ENCODE measurements at regions not wholly inside any gene's neighbourhood (a gene's known extent, or its start where the extent isn't known, plus 50 kb on each side); places are given as distances from the start of the nearest gene placed in this dataset.

GRCh38 chr2:172340394-172340793 is 87.0 kb upstream of the ITGA6 start:
- ATAC-seq: no peak
- Mint-ChIP-seq H3K36me3 (ENCODE audit: low read depth) (no peaks in the 10 kb centered on the region), H3K4me1 (ENCODE audit: low read depth) (peaks cover 21% of the 10 kb centered on the region), H3K4me3 (peak overlapping the region; percentile 27), H3K9me3 (peaks cover 10% of the 10 kb centered on the region), H3K27me3 (no peaks in the 10 kb centered on the region), H3K27ac (no peak overlapping the region)
- TF ChIP-seq, protein P1, sequence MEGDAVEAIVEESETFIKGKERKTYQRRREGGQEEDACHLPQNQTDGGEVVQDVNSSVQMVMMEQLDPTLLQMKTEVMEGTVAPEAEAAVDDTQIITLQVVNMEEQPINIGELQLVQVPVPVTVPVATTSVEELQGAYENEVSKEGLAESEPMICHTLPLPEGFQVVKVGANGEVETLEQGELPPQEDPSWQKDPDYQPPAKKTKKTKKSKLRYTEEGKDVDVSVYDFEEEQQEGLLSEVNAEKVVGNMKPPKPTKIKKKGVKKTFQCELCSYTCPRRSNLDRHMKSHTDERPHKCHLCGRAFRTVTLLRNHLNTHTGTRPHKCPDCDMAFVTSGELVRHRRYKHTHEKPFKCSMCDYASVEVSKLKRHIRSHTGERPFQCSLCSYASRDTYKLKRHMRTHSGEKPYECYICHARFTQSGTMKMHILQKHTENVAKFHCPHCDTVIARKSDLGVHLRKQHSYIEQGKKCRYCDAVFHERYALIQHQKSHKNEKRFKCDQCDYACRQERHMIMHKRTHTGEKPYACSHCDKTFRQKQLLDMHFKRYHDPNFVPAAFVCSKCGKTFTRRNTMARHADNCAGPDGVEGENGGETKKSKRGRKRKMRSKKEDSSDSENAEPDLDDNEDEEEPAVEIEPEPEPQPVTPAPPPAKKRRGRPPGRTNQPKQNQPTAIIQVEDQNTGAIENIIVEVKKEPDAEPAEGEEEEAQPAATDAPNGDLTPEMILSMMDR (IDR thresholded peaks at IDR 0.05): no peak
- no peak for DNase-seq
- CTCF ChIA-PET: no interaction called here
- intact Hi-C loops (cut with micrococcal nuclease): no loop called here
- POLR2A ChIA-PET: no interaction called here

DNA sequence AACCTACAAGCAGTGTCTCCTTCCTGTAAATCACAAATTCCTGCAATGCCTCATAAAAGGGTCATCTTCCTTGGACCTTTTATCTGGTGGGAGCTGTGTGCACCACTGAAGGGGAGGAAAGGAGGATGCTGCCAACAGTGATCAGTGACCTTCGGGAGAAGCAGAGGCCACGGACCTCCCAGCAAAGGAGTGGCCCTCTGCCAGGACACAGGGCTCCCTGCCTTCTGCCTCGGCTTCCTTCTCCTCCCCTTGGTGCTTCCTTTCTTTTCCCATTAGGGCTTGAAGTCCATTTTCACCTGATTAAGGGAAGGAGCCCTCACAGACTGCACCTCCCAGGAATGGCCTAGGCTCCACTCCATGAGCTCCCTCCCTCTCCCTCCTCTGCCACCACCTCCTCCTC is 85.3 kb upstream of the ITGA6 start:
- no peaks in the 10 kb centered on the region for H3K36me3 Mint-ChIP-seq (ENCODE audit: low read depth)
- no peak overlapping the region for H3K4me3 Mint-ChIP-seq
- no peaks in the 10 kb centered on the region for H3K27me3 Mint-ChIP-seq
- peaks cover 14% of the 10 kb centered on the region for H3K9me3 Mint-ChIP-seq
- intact Hi-C loops (cut with micrococcal nuclease): no loop called here
- ChIA-PET CTCF (interaction anchor here (1.2 to 2.7 kb wide), 2 partner anchors 9 to 120 kb away, joined by 3 to 13 read pairs; no protein-coding TSS in a partner anchor), POLR2A (interaction anchor here (0.5 kb wide), 1 partner anchor 53 kb away, joined by 3 read pairs; no protein-coding TSS in a partner anchor)
- H3K4me1 Mint-ChIP-seq (ENCODE audit: low read depth): peaks cover 21% of the 10 kb centered on the region
- H3K27ac Mint-ChIP-seq: no peak overlapping the region
- DNase-seq (no peak), ATAC-seq (no peak)
- TF ChIP-seq, protein P1 (IDR thresholded peaks at IDR 0.05): no peak

DNA sequence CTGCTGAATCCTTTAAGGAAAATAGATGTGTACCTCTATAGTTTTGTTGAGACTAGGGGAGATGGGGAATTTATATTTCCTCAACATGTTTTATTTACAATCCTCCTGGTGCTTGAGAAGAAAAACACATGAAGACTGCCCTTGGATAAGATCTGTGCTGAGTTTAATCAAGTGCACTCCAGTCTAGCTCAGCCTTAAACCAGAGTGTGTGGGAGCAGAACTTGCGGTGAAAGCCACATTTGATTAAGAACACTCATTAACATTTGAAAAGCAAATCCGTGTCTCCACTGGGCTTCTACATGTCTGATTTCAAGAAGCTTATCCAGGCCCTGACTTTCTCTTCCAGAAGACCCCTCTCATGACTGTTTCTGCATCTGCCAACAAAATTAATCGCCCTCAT is 84.8 kb upstream of the ITGA6 start:
- Mint-ChIP-seq H3K9me3 (peaks cover 17% of the 10 kb centered on the region), H3K4me1 (ENCODE audit: low read depth) (peaks cover 21% of the 10 kb centered on the region), H3K27ac (no peak overlapping the region), H3K27me3 (no peaks in the 10 kb centered on the region), H3K4me3 (no peak overlapping the region), H3K36me3 (ENCODE audit: low read depth) (no peaks in the 10 kb centered on the region)
- TF ChIP-seq, protein P1 (IDR thresholded peaks at IDR 0.05): no peak
- ATAC-seq: no peak
- POLR2A ChIA-PET: no interaction called here
- no peak for DNase-seq
- CTCF ChIA-PET: interaction anchor here (1.2 to 2.7 kb wide), 2 partner anchors 9 to 119 kb away, joined by 3 to 13 read pairs; no protein-coding TSS in a partner anchor
- intact Hi-C loops (cut with micrococcal nuclease): no loop called here

DNA sequence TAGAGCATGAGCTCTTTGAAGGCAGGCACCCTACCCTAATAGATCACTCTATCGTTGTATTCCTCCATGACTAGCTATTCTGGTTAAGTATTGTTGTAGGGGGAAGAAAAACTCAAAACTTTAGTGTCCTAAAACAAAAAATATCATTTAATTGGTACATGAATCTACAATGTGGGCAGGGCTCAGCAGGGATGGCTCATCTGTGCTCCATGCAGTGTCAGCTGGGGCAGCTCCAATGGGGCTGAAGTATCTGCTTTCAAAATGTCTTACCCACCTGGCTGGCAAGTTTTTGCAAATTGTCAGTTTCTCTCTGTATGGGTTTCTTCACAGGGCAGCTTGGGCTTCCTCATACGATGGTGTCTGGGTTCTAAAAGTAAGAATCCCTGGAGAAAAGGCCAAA is 83.2 kb upstream of the ITGA6 start:
- TF ChIP-seq, protein P1 (IDR thresholded peaks at IDR 0.05): no peak
- POLR2A ChIA-PET: interaction anchor here (0.8 kb wide), 2 partner anchors 18 to 223 kb away, joined by 3 read pairs; no protein-coding TSS in a partner anchor
- ATAC-seq (no peak), DNase-seq (no peak)
- peaks cover 2% of the 10 kb centered on the region for H3K36me3 Mint-ChIP-seq (ENCODE audit: low read depth)
- CTCF ChIA-PET: no interaction called here
- intact Hi-C loops (cut with micrococcal nuclease): no loop called here
- no peaks in the 10 kb centered on the region for H3K27me3 Mint-ChIP-seq
- no peak overlapping the region for H3K4me3 Mint-ChIP-seq
- peaks cover 17% of the 10 kb centered on the region for H3K9me3 Mint-ChIP-seq
- peaks cover 19% of the 10 kb centered on the region for H3K4me1 Mint-ChIP-seq (ENCODE audit: low read depth)
- H3K27ac Mint-ChIP-seq: no peak overlapping the region

- no peak for DNase-seq
- Mint-ChIP-seq H3K9me3 (peaks cover 17% of the 10 kb centered on the region), H3K4me3 (no peak overlapping the region), H3K27me3 (no peaks in the 10 kb centered on the region), H3K27ac (no peak overlapping the region), H3K4me1 (ENCODE audit: low read depth) (peaks cover 1% of the 10 kb centered on the region), H3K36me3 (ENCODE audit: low read depth) (peaks cover 2% of the 10 kb centered on the region)
- POLR2A ChIA-PET: no interaction called here
- no peak for ATAC-seq
- TF ChIP-seq, protein P1 (IDR thresholded peaks at IDR 0.05): no peak
- CTCF ChIA-PET: no interaction called here
- intact Hi-C loops (cut with micrococcal nuclease): no loop called here
Observed at GRCh38 chr2:172345956-172346555, 81.3 kb upstream of the ITGA6 start.
